Aorta (tissue), 5 donors: ENCODE measurements at regions not wholly inside any gene's neighbourhood (a gene's known extent, or its start where the extent isn't known, plus 50 kb on each side); places are given as distances from the start of the nearest gene placed in this dataset.

ENCODE experiments used
- ATAC-seq: fragments of 200-7000 bp; cut with Tn5 transposase; one replicate; pipeline ENCODE4 v1.9.1; 2022; ENCODE audit warnings: moderate library complexity; ENCODE audit not compliant: low FRiP score
- DNase-seq, 2 donors: peaks; one replicate each; pipeline ENCODE4 v3.0.0-alpha.2; 2020
- H3K27ac ChIP-seq, 2 donors: one replicate each; pipeline ENCODE4 v1.5.1; 2013; ENCODE audit warnings: low read length in 2 of 2, mild to moderate bottlenecking in 2 of 2, moderate library complexity in 2 of 2, control low read depth in 1 of 2, inconsistent platforms in 1 of 2, low read depth in 1 of 2
- H3K27me3 ChIP-seq, 2 donors: one replicate each; pipeline ENCODE4 v1.6.1; 2013; ENCODE audit warnings: control low read depth in 1 of 2, low read length in 1 of 2, mild to moderate bottlenecking in 1 of 2, moderate library complexity in 1 of 2; ENCODE audit not compliant: insufficient read depth in 2 of 2, control insufficient read depth in 1 of 2
- H3K36me3 ChIP-seq, 2 donors: one replicate each; pipeline ENCODE4 v1.6.1; 2013; ENCODE audit warnings: control low read depth in 1 of 2, low read length in 1 of 2, mild to moderate bottlenecking in 1 of 2; ENCODE audit not compliant: insufficient read depth in 2 of 2, control insufficient read depth in 1 of 2
- H3K4me1 ChIP-seq, 2 donors: one replicate each; pipeline ENCODE4 v1.6.1; 2013; ENCODE audit warnings: low read length in 2 of 2, control low read depth in 1 of 2, mild to moderate bottlenecking in 1 of 2, moderate library complexity in 1 of 2; ENCODE audit not compliant: insufficient read depth in 2 of 2, control insufficient read depth in 1 of 2
- H3K4me3 ChIP-seq, 2 donors: one replicate each; pipeline ENCODE4 v1.5.1; 2013; ENCODE audit warnings: low read length in 2 of 2, control low read depth in 1 of 2, mild to moderate bottlenecking in 1 of 2
- H3K9me3 ChIP-seq: one replicate; pipeline ENCODE4 v1.6.1; 2013; ENCODE audit warnings: mild to moderate bottlenecking, low read length; ENCODE audit not compliant: control insufficient read depth
- WGBS, 2 donors: extraction: QIAGEN DNeasy Blood & Tissue Kit; methylation state at CpG; one replicate each; pipeline ENCODE4 v1.1.7; 2013; 5-methylcytosine and 5-hydroxymethylcytosine counted together
- intact Hi-C, 2 donors: fragments of 100-400 bp; cut with DNase I; formaldehyde crosslinking; loops; one replicate each; pipeline versions ENCODE4 v1.14.2 to v1.15.0; 2022
- donor health status: healthy with polysubstance abuse.
- donor health status: Bipolar disorder and iron deficiency.
- donor health status: DM: no; HTN: no; CAD: no.
- donor health status: DM: no; HTN: no; CAD: no.
- donor health status: DM: yes; HTN: yes; CAD: no.

DNA sequence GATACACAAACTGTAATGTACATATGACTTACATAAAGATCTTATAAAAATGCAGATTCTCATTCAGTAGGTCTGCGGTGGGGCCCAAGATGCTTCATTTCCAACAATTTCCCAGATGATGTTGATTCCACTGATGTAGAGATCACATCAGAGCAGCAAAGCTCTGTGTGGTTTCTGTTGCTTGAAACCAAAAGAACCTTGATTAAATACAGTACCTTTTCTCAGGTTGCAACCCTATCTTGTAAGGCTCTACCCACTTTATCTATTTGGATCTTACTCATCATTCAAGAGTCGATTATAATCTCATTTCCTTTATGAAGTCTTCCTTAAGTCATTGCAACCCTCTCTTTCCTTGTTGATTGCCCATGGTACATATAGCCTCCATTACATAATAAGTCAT lies 816.8 kb downstream of the RPA4 start:
- H3K9me3 ChIP-seq = no peaks in the 10 kb centered on the region
- intact Hi-C loops = no loop called here
- H3K4me3 ChIP-seq = no peak overlapping the region
- DNase-seq (no peak), ATAC-seq (no peak)
- 87 to 92% methylated on average over 2 of the region's 2 CpGs for WGBS, 2 donors
- H3K27ac ChIP-seq = no peak overlapping the region
- H3K27me3 ChIP-seq = no peaks in the 10 kb centered on the region
- H3K4me1 ChIP-seq = no peaks in the 10 kb centered on the region
- H3K36me3 ChIP-seq = no peaks in the 10 kb centered on the region

DNA sequence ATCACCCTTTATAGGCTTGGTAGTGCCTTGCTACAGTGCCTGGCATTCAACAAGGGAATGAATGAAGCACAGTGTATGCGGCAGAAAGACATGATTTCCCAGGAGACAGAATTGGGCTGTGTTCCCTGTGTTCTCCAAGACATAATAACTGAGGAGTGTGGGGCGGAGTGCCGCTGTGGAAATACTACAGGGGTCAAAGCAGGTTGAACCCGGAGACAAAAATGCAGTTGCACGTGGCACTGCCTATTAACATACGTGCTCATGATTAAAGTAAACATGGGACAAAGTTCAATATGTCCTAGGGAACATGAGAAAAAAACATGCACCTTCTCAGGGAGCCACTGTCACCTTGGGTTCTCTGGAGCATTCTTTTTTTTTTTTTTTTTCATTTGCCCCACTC lies 820.8 kb downstream of the RPA4 start:
- no peak for DNase-seq
- no peaks in the 10 kb centered on the region for H3K4me1 ChIP-seq
- H3K9me3 ChIP-seq = no peaks in the 10 kb centered on the region
- no peaks in the 10 kb centered on the region for H3K36me3 ChIP-seq
- H3K27ac ChIP-seq = no peak overlapping the region
- H3K27me3 ChIP-seq = no peaks in the 10 kb centered on the region
- WGBS, 2 donors = 84 to 88% methylated on average over 6 of the region's 6 CpGs
- no peak overlapping the region for H3K4me3 ChIP-seq
- no peak for ATAC-seq
- intact Hi-C loops = no loop called here

DNA sequence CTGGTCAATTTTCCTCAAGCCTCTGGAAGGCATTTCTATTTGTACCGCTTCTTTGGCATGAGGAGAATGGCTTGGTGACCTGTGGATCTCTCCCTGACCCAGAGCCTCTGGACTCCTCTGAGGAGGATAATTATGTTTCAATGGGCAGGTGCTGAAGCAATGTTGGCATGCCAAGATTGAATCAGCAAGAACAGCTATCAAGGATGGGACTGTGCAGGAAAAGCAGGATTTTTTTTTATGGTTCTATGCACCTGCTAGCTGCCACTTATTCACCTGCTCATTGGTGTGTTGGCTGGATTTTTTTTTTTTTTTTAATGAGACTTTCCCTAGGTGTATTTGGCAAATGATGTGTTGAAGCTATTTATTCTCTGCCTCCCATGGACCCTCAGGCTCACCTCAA lies 821.2 kb downstream of the RPA4 start:
- Histone ChIP-seq H3K27me3 (no peaks in the 10 kb centered on the region), H3K36me3 (no peaks in the 10 kb centered on the region), H3K27ac (no peak overlapping the region), H3K4me1 (no peaks in the 10 kb centered on the region), H3K9me3 (no peaks in the 10 kb centered on the region), H3K4me3 (no peak overlapping the region)
- 91 to 98% methylated on average over 1 of the region's 1 CpG for WGBS, 2 donors
- ATAC-seq (no peak), DNase-seq (no peak)
- intact Hi-C loops = no loop called here

DNA sequence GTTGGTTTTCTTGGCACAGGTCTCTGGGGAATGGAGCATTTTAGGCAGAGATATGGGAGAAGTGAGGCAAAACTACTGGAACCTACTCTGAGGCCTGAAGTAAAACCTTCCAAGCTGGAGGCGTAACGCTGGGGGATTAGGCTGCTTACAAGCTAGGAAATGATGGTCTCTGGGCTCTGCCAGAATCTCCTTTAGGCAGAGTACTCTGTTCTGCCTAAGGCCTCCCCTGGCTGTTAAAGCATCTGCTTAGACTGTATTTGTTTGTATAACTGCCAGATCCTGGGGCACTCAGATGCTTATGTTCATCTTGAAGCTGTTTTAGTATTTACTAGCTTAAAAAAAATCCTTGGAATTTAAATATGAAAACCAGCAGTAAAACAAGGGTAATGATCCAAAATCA lies 822.2 kb downstream of the RPA4 start:
- Histone ChIP-seq H3K9me3 (no peaks in the 10 kb centered on the region), H3K27ac (no peak overlapping the region), H3K4me3 (no peak overlapping the region), H3K27me3 (no peaks in the 10 kb centered on the region), H3K36me3 (no peaks in the 10 kb centered on the region), H3K4me1 (no peaks in the 10 kb centered on the region)
- intact Hi-C loops = no loop called here
- ATAC-seq (no peak), DNase-seq (no peak)
- 83 to 90% methylated on average over 2 of the region's 2 CpGs for WGBS, 2 donors

DNA sequence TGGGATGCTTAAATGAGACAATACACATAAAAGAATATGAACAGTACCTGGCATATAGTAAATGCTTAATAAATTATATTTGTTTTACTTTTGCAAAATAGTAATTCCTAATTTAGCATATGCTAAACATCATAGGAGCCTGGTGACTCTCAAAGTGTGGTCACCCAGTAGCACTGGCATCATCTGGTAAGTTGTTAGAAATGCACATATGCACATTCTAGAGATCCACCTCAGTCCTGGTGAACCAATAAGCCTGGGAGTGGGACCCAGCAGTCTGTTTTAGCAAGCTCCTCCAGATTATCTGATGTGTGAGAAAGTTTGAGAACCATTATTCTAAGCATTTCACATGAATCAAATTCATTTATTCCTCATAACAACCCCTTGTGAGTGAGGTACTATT lies 830.4 kb downstream of the RPA4 start:
- ATAC-seq (no peak), DNase-seq (no peak)
- H3K27me3 ChIP-seq = no peaks in the 10 kb centered on the region
- intact Hi-C loops = no loop called here
- H3K4me3 ChIP-seq = no peak overlapping the region
- H3K36me3 ChIP-seq = no peaks in the 10 kb centered on the region
- H3K9me3 ChIP-seq = no peaks in the 10 kb centered on the region
- H3K27ac ChIP-seq = no peak overlapping the region
- no peaks in the 10 kb centered on the region for H3K4me1 ChIP-seq

DNA sequence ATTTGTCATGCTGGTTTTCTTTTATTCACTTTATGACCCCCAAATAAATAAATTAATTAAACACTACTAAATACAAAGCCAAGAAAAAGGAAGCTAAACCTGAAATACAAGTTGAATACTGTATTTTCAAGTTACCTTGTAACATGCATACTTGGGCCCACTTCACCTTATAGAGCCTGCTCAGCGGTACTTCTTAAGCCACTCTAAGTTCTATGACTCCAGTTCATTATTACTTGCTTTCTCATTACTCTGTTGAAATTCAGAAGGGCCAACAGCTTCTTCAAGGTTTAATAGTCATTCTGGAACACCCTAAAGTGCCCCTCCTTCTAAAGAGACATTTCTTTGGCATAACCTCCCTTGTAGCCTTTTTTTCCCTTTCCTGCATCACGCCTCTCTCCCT lies 844.5 kb downstream of the RPA4 start:
- DNase-seq (no peak), ATAC-seq (no peak)
- H3K4me1 ChIP-seq = no peaks in the 10 kb centered on the region
- H3K36me3 ChIP-seq = no peaks in the 10 kb centered on the region
- no peaks in the 10 kb centered on the region for H3K9me3 ChIP-seq
- no peaks in the 10 kb centered on the region for H3K27me3 ChIP-seq
- 77 to 94% methylated on average over 2 of the region's 2 CpGs for WGBS, 2 donors
- intact Hi-C loops = no loop called here
- H3K27ac ChIP-seq = no peak overlapping the region
- H3K4me3 ChIP-seq = no peak overlapping the region

DNA sequence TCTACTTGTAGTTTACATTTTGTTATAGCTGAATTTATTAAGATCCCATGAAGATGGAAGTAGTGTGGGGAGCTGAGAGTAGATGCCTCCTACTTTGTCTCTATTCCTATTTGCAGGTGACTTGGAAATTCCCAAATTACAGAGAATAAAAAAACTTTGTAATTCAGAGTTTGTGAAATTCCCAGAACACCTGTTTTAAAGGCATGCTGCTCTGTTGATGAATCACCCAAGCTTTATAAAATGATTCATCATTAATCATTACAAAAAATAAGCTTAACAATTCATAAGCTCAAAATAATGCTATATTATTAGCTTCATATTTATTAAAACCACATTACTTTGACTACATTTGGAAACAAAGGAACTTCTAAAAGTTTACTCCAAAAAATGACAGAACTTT lies 856.3 kb downstream of the RPA4 start:
- H3K27me3 ChIP-seq = no peaks in the 10 kb centered on the region
- no peaks in the 10 kb centered on the region for H3K4me1 ChIP-seq
- no peaks in the 10 kb centered on the region for H3K9me3 ChIP-seq
- ATAC-seq (no peak), DNase-seq (no peak)
- H3K27ac ChIP-seq = no peak overlapping the region
- H3K4me3 ChIP-seq = no peak overlapping the region
- intact Hi-C loops = no loop called here
- H3K36me3 ChIP-seq = no peaks in the 10 kb centered on the region

DNA sequence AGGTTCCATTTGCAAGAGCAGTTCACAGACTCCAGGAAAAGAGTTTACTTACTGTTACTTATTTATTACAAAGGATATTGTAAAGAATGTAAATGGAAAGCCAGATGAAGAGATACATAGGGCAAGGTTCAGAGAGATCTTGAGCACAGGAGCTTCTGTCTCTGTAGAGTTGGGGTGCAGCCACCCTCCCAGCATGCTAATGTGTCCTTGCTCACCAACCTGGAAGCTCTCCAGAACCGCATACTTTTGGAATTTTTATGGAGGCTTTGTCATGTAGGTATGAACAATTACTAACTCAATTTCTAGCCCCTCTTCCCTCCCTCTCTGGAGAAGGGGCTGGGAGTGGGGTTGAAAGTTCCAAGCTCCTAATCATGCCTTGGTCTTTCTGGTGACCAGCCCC lies 857.2 kb downstream of the RPA4 start:
- ATAC-seq (no peak), DNase-seq (no peak)
- H3K27ac ChIP-seq = no peak overlapping the region
- no peaks in the 10 kb centered on the region for H3K36me3 ChIP-seq
- no peak overlapping the region for H3K4me3 ChIP-seq
- no peaks in the 10 kb centered on the region for H3K9me3 ChIP-seq
- H3K27me3 ChIP-seq = no peaks in the 10 kb centered on the region
- H3K4me1 ChIP-seq = no peaks in the 10 kb centered on the region
- WGBS, 2 donors = 27 to 35% methylated on average over 1 of the region's 1 CpG
- intact Hi-C loops = no loop called here

DNA sequence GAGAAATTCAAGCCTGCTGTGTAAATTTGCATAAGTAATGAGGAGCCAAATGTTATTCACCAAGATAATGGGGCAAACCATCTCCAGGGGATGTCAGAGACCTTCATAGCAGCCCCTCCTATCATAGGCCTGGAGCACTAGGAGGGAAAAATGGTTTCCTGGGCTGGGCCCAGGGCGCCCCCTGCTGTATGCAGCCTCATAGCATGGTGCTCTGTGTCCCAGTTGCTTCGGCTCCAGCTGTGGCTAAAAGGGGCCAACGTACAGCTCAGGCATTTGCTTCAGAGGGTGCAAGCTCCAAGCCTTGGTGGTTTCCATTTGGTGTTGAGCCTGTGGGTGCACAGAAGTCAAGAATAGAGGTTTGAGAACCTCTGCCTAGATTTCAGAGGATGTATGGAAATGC lies 859.3 kb downstream of the RPA4 start:
- H3K36me3 ChIP-seq = no peaks in the 10 kb centered on the region
- DNase-seq (no peak), ATAC-seq (no peak)
- intact Hi-C loops = no loop called here
- H3K4me1 ChIP-seq = no peaks in the 10 kb centered on the region
- H3K4me3 ChIP-seq = no peak overlapping the region
- H3K27ac ChIP-seq = no peak overlapping the region
- no peaks in the 10 kb centered on the region for H3K9me3 ChIP-seq
- no peaks in the 10 kb centered on the region for H3K27me3 ChIP-seq
- 78 to 87% methylated on average over 3 of the region's 3 CpGs for WGBS, 2 donors

DNA sequence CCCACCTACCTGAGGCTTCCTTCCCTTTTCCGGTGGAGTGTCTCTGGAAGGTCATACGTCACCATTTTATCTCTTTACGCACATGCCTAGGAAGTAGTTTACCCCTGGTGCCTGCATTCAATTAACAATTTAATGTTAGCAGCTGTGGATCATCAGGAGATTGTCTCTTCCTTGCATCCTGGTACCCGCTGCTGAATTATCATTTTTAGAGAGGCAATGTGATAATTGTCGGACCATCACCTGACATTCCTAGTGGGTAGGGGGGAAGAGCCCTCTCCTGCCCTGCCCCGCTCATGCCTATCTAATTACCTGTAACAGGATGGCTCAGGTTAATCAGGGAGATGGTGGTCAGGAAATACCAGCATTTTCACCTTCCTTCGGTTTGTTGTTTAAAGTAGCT lies 863.6 kb downstream of the RPA4 start:
- Histone ChIP-seq H3K4me3 (no peak overlapping the region), H3K4me1 (no peaks in the 10 kb centered on the region), H3K27ac (no peak overlapping the region), H3K36me3 (no peaks in the 10 kb centered on the region), H3K27me3 (no peaks in the 10 kb centered on the region), H3K9me3 (no peaks in the 10 kb centered on the region)
- ATAC-seq (no peak), DNase-seq (no peak)
- WGBS, 2 donors = 79 to 90% methylated on average over 7 of the region's 7 CpGs
- intact Hi-C loops = no loop called here
